ENCODE measurements at regions not wholly inside any gene's neighbourhood (a gene's known extent, or its start where the extent isn't known, plus 50 kb on each side); places are given as distances from the start of the nearest gene placed in this dataset.

GRCh38 chr5:154598021-154598420 lies 120.0 kb upstream of the HAND1 start:
- Mint-ChIP-seq H3K9me3 (peaks cover 3% of the 10 kb centered on the region; the same call in 1 of the 3 replicates), H3K27ac (no peak overlapping the region), H3K4me3 (no peak overlapping the region), H3K27me3 (ENCODE audit: insufficient read depth, low read depth, poor library complexity) (peaks cover 5% of the 10 kb centered on the region), H3K4me1 (no peaks in the 10 kb centered on the region), H3K36me3 (ENCODE audit: low read depth) (no peaks in the 10 kb centered on the region)
- Histone ChIP-seq H3K79me2 (replicated peaks; ENCODE audit: insufficient read depth) (no peaks in the 10 kb centered on the region), H3F3A (replicated peaks; ENCODE audit: low read depth) (no peaks in the 10 kb centered on the region), H3K27me3 (ENCODE audit: insufficient read depth) (no peaks in the 10 kb centered on the region), H3K36me3 (ENCODE audit: insufficient read depth) (no peaks in the 10 kb centered on the region), H3K4me2 (no peak overlapping the region), H2AFZ (no peak overlapping the region), H4K20me1 (replicated peaks; ENCODE audit: insufficient read depth) (no peaks in the 10 kb centered on the region), H3K27ac (ENCODE audit: low read depth) (no peak overlapping the region), H3K4me1 (ENCODE audit: insufficient read depth) (no peaks in the 10 kb centered on the region), H3K4me3 (no peak overlapping the region), H3K9me2 (ENCODE audit: insufficient read depth) (peaks cover 5% of the 10 kb centered on the region; the same call in 1 of the 2 replicates)
- DNase-seq (ENCODE audit: low spot score) = no peak
- no peak for ATAC-seq
- TF ChIP-seq, protein P1, sequence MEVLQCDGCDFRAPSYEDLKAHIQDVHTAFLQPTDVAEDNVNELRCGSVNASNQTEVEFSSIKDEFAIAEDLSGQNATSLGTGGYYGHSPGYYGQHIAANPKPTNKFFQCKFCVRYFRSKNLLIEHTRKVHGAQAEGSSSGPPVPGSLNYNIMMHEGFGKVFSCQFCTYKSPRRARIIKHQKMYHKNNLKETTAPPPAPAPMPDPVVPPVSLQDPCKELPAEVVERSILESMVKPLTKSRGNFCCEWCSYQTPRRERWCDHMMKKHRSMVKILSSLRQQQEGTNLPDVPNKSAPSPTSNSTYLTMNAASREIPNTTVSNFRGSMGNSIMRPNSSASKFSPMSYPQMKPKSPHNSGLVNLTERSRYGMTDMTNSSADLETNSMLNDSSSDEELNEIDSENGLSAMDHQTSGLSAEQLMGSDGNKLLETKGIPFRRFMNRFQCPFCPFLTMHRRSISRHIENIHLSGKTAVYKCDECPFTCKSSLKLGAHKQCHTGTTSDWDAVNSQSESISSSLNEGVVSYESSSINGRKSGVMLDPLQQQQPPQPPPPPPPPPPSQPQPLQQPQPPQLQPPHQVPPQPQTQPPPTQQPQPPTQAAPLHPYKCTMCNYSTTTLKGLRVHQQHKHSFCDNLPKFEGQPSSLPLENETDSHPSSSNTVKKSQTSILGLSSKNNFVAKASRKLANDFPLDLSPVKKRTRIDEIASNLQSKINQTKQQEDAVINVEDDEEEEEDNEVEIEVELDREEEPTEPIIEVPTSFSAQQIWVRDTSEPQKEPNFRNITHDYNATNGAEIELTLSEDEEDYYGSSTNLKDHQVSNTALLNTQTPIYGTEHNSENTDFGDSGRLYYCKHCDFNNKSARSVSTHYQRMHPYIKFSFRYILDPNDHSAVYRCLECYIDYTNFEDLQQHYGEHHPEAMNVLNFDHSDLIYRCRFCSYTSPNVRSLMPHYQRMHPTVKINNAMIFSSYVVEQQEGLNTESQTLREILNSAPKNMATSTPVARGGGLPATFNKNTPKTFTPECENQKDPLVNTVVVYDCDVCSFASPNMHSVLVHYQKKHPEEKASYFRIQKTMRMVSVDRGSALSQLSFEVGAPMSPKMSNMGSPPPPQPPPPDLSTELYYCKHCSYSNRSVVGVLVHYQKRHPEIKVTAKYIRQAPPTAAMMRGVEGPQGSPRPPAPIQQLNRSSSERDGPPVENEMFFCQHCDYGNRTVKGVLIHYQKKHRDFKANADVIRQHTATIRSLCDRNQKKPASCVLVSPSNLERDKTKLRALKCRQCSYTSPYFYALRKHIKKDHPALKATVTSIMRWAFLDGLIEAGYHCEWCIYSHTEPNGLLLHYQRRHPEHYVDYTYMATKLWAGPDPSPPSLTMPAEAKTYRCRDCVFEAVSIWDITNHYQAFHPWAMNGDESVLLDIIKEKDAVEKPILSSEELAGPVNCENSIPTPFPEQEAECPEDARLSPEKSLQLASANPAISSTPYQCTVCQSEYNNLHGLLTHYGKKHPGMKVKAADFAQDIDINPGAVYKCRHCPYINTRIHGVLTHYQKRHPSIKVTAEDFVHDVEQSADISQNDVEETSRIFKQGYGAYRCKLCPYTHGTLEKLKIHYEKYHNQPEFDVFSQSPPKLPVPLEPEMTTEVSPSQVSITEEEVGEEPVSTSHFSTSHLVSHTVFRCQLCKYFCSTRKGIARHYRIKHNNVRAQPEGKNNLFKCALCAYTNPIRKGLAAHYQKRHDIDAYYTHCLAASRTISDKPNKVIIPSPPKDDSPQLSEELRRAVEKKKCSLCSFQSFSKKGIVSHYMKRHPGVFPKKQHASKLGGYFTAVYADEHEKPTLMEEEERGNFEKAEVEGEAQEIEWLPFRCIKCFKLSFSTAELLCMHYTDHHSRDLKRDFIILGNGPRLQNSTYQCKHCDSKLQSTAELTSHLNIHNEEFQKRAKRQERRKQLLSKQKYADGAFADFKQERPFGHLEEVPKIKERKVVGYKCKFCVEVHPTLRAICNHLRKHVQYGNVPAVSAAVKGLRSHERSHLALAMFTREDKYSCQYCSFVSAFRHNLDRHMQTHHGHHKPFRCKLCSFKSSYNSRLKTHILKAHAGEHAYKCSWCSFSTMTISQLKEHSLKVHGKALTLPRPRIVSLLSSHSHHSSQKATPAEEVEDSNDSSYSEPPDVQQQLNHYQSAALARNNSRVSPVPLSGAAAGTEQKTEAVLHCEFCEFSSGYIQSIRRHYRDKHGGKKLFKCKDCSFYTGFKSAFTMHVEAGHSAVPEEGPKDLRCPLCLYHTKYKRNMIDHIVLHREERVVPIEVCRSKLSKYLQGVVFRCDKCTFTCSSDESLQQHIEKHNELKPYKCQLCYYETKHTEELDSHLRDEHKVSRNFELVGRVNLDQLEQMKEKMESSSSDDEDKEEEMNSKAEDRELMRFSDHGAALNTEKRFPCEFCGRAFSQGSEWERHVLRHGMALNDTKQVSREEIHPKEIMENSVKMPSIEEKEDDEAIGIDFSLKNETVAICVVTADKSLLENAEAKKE (CRISPR knock-in tag; IDR thresholded peaks at IDR 0.05) = no peak
- TF ChIP-seq REST (IDR thresholded peaks at IDR 0.05; ENCODE audit: unreplicated experiment) (no peak), CTCF (conservative IDR thresholded peaks at IDR 0.05; ENCODE audit: low read depth in 2 of 2) (no peak), ZNF114 (CRISPR knock-in tag; IDR thresholded peaks at IDR 0.05) (no peak), EZH2 (IDR thresholded peaks at IDR 0.05; ENCODE audit: low read depth, unreplicated experiment) (no peak), ZNF331 (CRISPR knock-in tag; IDR thresholded peaks at IDR 0.05; ENCODE audit: low read depth) (no peak), NANOG (IDR thresholded peaks at IDR 0.05; ENCODE audit: borderline replicate concordance) (no peak), CREB1 (CRISPR knock-in tag; IDR thresholded peaks at IDR 0.05; ENCODE audit: low read depth) (no peak), STAT1 (IDR thresholded peaks at IDR 0.05; ENCODE audit: unreplicated experiment) (no peak), JUNB (IDR thresholded peaks at IDR 0.05; ENCODE audit: unreplicated experiment) (no peak), EZH2phosphoT487 (IDR thresholded peaks at IDR 0.05; ENCODE audit: unreplicated experiment) (no peak), ETS1 (IDR thresholded peaks at IDR 0.05) (no peak)
